ELR (cell line): ENCODE measurements at regions not wholly inside any gene's neighbourhood (a gene's known extent, or its start where the extent isn't known, plus 50 kb on each side); places are given as distances from the start of the nearest gene placed in this dataset.
"Not testable (repeated sequence)": the region's sequence is repeated elsewhere in the genome, so short reads cannot be mapped to it uniquely, and the experiment has no call there.

Experiments
- DNase-seq: peaks from one replicate; pipeline ENCODE4 v3.0.0-alpha.2; 2015; ENCODE audit warnings: low read depth

DNA sequence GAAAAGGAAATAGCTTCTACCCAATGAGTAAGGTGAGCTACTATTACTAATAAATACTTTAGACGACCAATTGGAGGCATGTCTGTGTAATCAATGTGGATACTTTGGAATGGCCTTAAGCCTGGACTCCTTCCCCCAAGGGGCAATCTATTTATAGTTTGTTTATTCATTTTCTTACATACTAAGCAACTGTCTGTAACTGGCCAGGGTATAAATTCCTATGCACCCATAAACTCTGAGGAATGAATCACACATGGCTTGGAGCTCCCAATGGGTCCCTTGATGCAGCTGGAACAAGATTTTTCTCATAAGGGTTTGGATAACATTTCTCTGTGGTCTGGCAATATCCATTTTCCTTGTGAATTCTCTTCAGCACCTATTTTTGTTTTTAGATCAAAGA, 506.8 kb downstream of the EDEM1 start:
- no peak for DNase-seq

GRCh38 chr3:5698851-5699250, 511.3 kb downstream of the EDEM1 start:
- DNase-seq, result no peak

- no peak for DNase-seq
These were observed 511.8 kb downstream of the EDEM1 start for GRCh38 chr3:5699313-5699712.

GRCh38 chr3:5699811-5700210, 512.3 kb downstream of the EDEM1 start:
- DNase-seq, result no peak

GRCh38 chr3:5701005-5701404, 513.5 kb downstream of the EDEM1 start:
- DNase-seq, result not testable (repeated sequence)

GRCh38 chr3:5707794-5708193, 520.3 kb downstream of the EDEM1 start:
- no peak for DNase-seq

DNA sequence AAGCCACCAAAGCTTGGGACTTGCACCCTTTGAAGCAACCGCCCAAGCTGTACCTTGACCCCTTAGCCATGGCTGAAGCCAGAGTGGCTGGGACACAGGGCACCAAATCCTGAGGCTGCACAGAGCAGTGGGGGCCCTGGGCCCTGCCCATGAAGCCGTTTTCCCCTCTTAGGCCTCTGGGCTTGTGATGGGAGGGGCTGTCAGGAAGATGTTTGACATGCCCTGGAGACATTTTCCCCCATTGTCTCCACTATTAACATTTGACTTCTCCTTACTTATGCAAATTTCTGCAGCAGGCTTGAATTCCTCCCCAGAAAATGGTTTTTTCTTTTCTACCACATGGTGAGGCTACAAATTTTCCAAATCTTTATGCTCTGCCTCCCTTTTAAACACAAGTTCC, 522.2 kb downstream of the EDEM1 start:
- no peak for DNase-seq

- no peak for DNase-seq
These were observed 523.2 kb downstream of the EDEM1 start for GRCh38 chr3:5710718-5711117.

- DNase-seq, result no peak
These were observed 529.7 kb downstream of the EDEM1 start for GRCh38 chr3:5717254-5717653.

DNA sequence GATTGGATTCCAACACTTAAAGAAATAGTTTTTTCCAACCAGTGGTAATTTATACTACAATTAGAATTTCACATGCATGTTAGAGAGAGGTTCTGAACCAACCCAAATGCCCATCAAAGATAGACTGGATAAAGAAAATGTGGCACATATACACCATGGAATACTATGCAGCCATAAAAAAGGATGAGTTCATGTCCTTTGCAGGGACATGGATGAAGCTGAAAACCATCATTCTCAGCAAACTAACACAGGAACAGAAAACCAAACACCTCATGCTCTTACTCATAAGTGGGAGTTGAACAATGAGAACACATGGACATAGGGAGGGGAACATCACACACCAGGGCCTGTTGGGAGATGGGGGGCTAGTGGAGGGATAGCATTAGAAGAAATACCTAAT, 532.2 kb downstream of the EDEM1 start:
- DNase-seq, result not testable (repeated sequence)

DNA sequence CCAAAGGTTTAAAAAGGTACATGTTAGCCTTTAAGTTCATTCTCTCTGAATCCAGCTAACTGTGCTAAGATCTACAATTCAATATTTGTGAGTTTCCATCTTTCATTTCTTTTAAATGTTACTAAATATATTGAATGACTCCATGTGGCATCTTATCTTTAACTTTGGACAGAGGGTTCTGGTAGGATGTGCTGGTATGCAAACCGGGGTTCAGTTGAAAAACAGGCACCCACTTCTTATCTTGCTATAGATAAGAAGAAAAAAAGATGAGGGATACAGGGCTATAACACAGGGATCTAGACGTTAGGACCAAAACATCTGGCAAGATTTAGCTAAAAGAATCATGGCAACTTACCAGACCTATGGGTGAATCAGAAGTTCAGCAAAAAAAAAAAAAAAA, 538.3 kb downstream of the EDEM1 start:
- no peak for DNase-seq

DNA sequence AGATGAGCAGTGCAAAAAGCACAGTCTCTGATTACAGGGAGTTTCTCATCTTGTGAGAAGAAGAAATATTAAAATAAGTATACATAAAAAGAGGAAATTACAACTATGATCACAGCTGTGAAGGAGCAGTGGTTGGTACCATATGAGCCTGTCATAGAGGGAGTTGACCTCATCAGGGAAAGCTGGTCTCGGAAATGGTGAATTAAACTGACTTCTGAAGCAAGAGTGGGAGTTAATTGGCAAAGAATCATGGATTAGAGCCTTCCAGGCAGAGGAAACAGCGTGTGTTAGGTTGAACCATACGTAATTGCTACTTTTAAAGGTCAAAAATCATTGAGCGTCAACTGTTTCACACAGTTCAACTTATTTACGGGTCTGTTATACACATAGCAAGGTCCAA, 539.1 kb downstream of the EDEM1 start:
- DNase-seq, result no peak

DNA sequence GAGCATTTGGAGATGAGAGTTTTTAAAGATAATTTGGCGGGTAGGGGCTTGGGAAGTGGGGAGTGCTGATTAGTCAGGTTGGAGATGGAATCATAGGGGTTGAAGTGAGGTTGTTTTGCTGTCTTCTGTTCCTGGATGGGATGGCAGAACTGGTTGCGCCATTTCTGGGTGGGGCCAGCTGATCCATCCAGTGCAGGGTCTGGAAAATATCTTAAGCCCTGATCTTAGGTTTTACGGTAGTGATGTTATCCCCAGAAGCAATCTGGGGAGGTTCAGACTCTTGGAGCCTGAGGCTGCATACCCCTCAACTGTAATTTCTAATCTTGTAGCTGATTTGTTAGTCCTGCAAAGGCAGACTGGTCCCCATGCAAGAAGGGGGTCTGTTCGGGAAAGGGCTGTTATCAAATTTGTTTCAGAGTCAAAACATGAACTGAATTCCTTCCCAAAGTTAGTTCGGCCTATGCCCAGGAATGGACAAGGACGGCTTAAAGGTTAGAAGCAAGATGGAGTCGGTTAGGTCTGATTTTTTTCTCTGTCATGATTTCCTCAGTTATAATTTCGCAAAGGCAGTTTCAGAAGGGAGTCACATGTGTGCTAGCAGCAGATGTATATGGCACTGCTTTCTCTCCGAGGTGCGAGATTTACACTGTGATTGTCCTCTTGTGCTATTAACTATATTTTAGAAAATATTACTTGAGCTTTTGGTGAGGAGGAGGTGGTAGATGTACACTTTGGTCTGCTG, 540.4 kb downstream of the EDEM1 start:
- DNase-seq, result no peak

DNA sequence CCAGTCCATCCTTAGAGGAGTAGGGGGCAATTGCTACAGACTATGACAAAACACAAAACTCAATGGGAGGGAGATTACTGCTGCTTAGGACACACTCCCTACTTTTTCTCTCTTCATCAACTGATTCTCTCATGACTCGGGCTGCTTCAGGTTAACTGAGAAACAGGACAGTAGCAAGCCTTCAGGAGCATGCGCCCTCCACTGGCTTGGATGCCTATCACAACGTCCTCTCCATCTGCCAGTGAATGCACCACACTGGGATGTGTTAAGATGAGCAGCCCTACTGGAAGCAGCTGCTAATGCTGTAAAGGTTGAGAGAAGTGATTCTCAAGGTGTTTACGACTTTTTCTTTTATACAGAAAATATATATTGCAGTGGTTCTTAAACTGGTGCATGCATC, 542.3 kb downstream of the EDEM1 start:
- DNase-seq, result no peak

DNA sequence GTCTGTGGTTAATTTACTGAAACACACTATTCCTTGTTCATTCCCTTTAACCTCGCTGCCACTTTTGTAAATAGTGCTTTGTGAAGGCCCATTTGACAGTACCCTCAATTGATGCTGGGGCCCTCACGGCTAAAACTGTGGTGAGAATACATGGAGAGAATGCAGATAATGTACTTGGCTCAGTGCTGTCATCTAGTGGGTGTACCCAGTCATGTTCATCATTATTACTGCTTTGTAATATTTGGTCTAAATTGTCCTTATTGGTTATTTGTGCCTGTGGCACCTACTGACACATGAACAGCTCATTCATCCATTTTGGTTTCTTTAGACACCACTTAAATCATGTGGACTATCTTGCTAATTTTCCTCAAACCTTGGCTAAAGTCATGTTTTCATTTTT, 543.6 kb downstream of the EDEM1 start:
- DNase-seq, result no peak

- DNase-seq, result no peak
These were observed 544.6 kb downstream of the EDEM1 start for GRCh38 chr3:5732081-5732480.

DNA sequence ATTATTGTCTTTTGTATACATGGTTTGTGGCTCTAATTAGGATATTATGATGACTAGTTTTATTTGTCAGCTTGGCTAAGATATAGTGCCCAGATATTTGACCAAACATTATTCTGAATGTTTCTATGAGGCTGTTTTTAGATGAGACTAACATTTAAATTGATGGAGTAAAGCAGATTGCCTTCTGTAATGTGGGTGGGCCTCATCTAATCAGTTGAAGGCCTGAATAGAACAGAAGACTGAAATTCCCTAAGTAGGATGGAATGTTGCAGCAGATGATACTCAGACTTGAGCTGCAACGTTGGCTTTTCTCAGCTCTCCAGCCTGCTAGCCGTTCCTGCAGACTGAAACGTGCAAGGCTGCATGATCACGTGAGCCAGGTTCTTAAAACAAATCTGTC, 546.5 kb downstream of the EDEM1 start:
- no peak for DNase-seq

- no peak for DNase-seq
These were observed 548.4 kb downstream of the EDEM1 start for GRCh38 chr3:5735896-5736295.

- no peak for DNase-seq
These were observed 551.9 kb downstream of the EDEM1 start for GRCh38 chr3:5739299-5739935.

GRCh38 chr3:5739949-5740348, 552.4 kb downstream of the EDEM1 start:
- no peak for DNase-seq

DNA sequence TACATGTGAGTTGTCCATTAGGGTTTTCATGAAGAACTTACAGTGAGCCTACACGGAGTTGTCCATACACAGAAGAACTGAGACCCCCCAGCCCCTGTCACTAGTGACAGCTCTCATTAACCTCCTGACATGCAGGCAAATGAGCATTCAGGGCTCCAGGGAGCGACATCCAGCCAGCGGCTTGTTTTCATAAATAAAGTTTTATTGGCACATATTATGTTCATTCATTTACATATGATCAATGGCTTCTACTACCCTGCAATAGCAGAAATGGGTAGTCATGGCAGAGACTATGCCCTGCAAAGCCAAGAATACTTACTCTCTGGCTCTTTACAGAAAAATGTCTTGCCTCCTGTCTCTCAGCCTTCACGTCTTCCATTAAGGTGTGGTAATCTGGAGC, 553.5 kb downstream of the EDEM1 start:
- DNase-seq, result no peak

- no peak for DNase-seq
These were observed 562.6 kb downstream of the EDEM1 start for GRCh38 chr3:5750091-5750490.

- no peak for DNase-seq
These were observed 563.5 kb downstream of the EDEM1 start for GRCh38 chr3:5750874-5751640.
